ENCODE measurements at regions not wholly inside any gene's neighbourhood (a gene's known extent, or its start where the extent isn't known, plus 50 kb on each side); places are given as distances from the start of the nearest gene placed in this dataset.

- no peaks in the 10 kb centered on the region for H3K27me3 ChIP-seq (ENCODE audit: insufficient read depth, low read length)
- no peaks in the 10 kb centered on the region for H3K4me1 ChIP-seq (ENCODE audit: control insufficient read depth, insufficient read depth, low read length, unreplicated experiment)
- H2AFZ ChIP-seq (ENCODE audit: low read length, unreplicated experiment), result no peak overlapping the region
- no peaks in the 10 kb centered on the region for H3K79me2 ChIP-seq (ENCODE audit: control insufficient read depth, insufficient read depth, low read length, unreplicated experiment)
- no peak overlapping the region for H3K4me3 ChIP-seq (ENCODE audit: low read depth, low read length)
- H3K27ac ChIP-seq (ENCODE audit: low read depth, low read length), result no peak overlapping the region
- no peaks in the 10 kb centered on the region for H3K36me3 ChIP-seq (ENCODE audit: insufficient read depth, low read length)
Measured at GRCh38 chr12:130258863-130259262, 78.8 kb upstream of the PIWIL1 start.

- Histone ChIP-seq H3K79me2 (ENCODE audit: control insufficient read depth, insufficient read depth, low read length, unreplicated experiment) (no peaks in the 10 kb centered on the region), H3K4me1 (ENCODE audit: control insufficient read depth, insufficient read depth, low read length, unreplicated experiment) (no peaks in the 10 kb centered on the region), H2AFZ (ENCODE audit: low read length, unreplicated experiment) (no peak overlapping the region), H3K27me3 (ENCODE audit: insufficient read depth, low read length) (no peaks in the 10 kb centered on the region), H3K36me3 (ENCODE audit: insufficient read depth, low read length) (no peaks in the 10 kb centered on the region), H3K4me3 (ENCODE audit: low read depth, low read length) (no peak overlapping the region), H3K27ac (ENCODE audit: low read depth, low read length) (no peak overlapping the region)
Measured at GRCh38 chr12:130263025-130263424, 74.7 kb upstream of the PIWIL1 start.

- no peaks in the 10 kb centered on the region for H3K4me1 ChIP-seq (ENCODE audit: control insufficient read depth, insufficient read depth, low read length, unreplicated experiment)
- H2AFZ ChIP-seq (ENCODE audit: low read length, unreplicated experiment), result no peak overlapping the region
- H3K36me3 ChIP-seq (ENCODE audit: insufficient read depth, low read length), result no peaks in the 10 kb centered on the region
- no peaks in the 10 kb centered on the region for H3K27me3 ChIP-seq (ENCODE audit: insufficient read depth, low read length)
- no peaks in the 10 kb centered on the region for H3K79me2 ChIP-seq (ENCODE audit: control insufficient read depth, insufficient read depth, low read length, unreplicated experiment)
- H3K27ac ChIP-seq (ENCODE audit: low read depth, low read length), result no peak overlapping the region
- no peak overlapping the region for H3K4me3 ChIP-seq (ENCODE audit: low read depth, low read length)
Measured at GRCh38 chr12:130263996-130264395, 73.7 kb upstream of the PIWIL1 start.

- no peaks in the 10 kb centered on the region for H3K4me1 ChIP-seq (ENCODE audit: control insufficient read depth, insufficient read depth, low read length, unreplicated experiment)
- H3K27me3 ChIP-seq (ENCODE audit: insufficient read depth, low read length), result no peaks in the 10 kb centered on the region
- no peak overlapping the region for H3K27ac ChIP-seq (ENCODE audit: low read depth, low read length)
- H3K79me2 ChIP-seq (ENCODE audit: control insufficient read depth, insufficient read depth, low read length, unreplicated experiment), result no peaks in the 10 kb centered on the region
- no peak overlapping the region for H3K4me3 ChIP-seq (ENCODE audit: low read depth, low read length)
- H2AFZ ChIP-seq (ENCODE audit: low read length, unreplicated experiment), result no peak overlapping the region
- no peaks in the 10 kb centered on the region for H3K36me3 ChIP-seq (ENCODE audit: insufficient read depth, low read length)
Measured at GRCh38 chr12:130266751-130267150, 70.9 kb upstream of the PIWIL1 start.

GRCh38 chr12:130280231-130280630 is 57.5 kb upstream of the PIWIL1 start:
- no peaks in the 10 kb centered on the region for H3K36me3 ChIP-seq (ENCODE audit: insufficient read depth, low read length)
- H2AFZ ChIP-seq (ENCODE audit: low read length, unreplicated experiment), result no peak overlapping the region
- no peaks in the 10 kb centered on the region for H3K79me2 ChIP-seq (ENCODE audit: control insufficient read depth, insufficient read depth, low read length, unreplicated experiment)
- no peaks in the 10 kb centered on the region for H3K4me1 ChIP-seq (ENCODE audit: control insufficient read depth, insufficient read depth, low read length, unreplicated experiment)
- H3K27ac ChIP-seq (ENCODE audit: low read depth, low read length), result no peak overlapping the region
- H3K27me3 ChIP-seq (ENCODE audit: insufficient read depth, low read length), result no peaks in the 10 kb centered on the region
- peak overlapping the region; percentile 33; the same call in 1 of the 2 replicates for H3K4me3 ChIP-seq (ENCODE audit: low read depth, low read length)

GRCh38 chr12:130280742-130281141 is 56.9 kb upstream of the PIWIL1 start:
- Histone ChIP-seq H3K27me3 (ENCODE audit: insufficient read depth, low read length) (no peaks in the 10 kb centered on the region), H3K36me3 (ENCODE audit: insufficient read depth, low read length) (no peaks in the 10 kb centered on the region), H3K27ac (ENCODE audit: low read depth, low read length) (no peak overlapping the region), H3K79me2 (ENCODE audit: control insufficient read depth, insufficient read depth, low read length, unreplicated experiment) (no peaks in the 10 kb centered on the region), H3K4me1 (ENCODE audit: control insufficient read depth, insufficient read depth, low read length, unreplicated experiment) (no peaks in the 10 kb centered on the region), H3K4me3 (ENCODE audit: low read depth, low read length) (no peak overlapping the region), H2AFZ (ENCODE audit: low read length, unreplicated experiment) (no peak overlapping the region)

- Histone ChIP-seq H3K79me2 (ENCODE audit: control insufficient read depth, insufficient read depth, low read length, unreplicated experiment) (no peaks in the 10 kb centered on the region), H3K27me3 (ENCODE audit: insufficient read depth, low read length) (no peaks in the 10 kb centered on the region), H3K4me1 (ENCODE audit: control insufficient read depth, insufficient read depth, low read length, unreplicated experiment) (no peaks in the 10 kb centered on the region), H3K27ac (ENCODE audit: low read depth, low read length) (no peak overlapping the region), H3K36me3 (ENCODE audit: insufficient read depth, low read length) (no peaks in the 10 kb centered on the region), H2AFZ (ENCODE audit: low read length, unreplicated experiment) (no peak overlapping the region), H3K4me3 (ENCODE audit: low read depth, low read length) (no peak overlapping the region)
Measured at GRCh38 chr12:130281153-130281799, 56.4 kb upstream of the PIWIL1 start.

GRCh38 chr12:130286041-130286440 is 51.6 kb upstream of the PIWIL1 start:
- no peak overlapping the region for H3K4me3 ChIP-seq (ENCODE audit: low read depth, low read length)

GRCh38 chr12:130286741-130287440 is 50.8 kb upstream of the PIWIL1 start:
- H3K4me1 ChIP-seq (ENCODE audit: control insufficient read depth, insufficient read depth, low read length, unreplicated experiment), result no peaks in the 10 kb centered on the region
- no peak overlapping the region for H3K27ac ChIP-seq (ENCODE audit: low read depth, low read length)
- no peaks in the 10 kb centered on the region for H3K27me3 ChIP-seq (ENCODE audit: insufficient read depth, low read length)
- no peaks in the 10 kb centered on the region for H3K79me2 ChIP-seq (ENCODE audit: control insufficient read depth, insufficient read depth, low read length, unreplicated experiment)
- no peak overlapping the region for H3K4me3 ChIP-seq (ENCODE audit: low read depth, low read length)
- no peak overlapping the region for H2AFZ ChIP-seq (ENCODE audit: low read length, unreplicated experiment)
- H3K36me3 ChIP-seq (ENCODE audit: insufficient read depth, low read length), result no peaks in the 10 kb centered on the region

More at GRCh38 chr12:130286041-130286440, 51.6 kb upstream of the PIWIL1 start:
- no peaks in the 10 kb centered on the region for H3K36me3 ChIP-seq (ENCODE audit: insufficient read depth, low read length)
- no peaks in the 10 kb centered on the region for H3K27me3 ChIP-seq (ENCODE audit: insufficient read depth, low read length)
- no peak overlapping the region for H2AFZ ChIP-seq (ENCODE audit: low read length, unreplicated experiment)
- H3K79me2 ChIP-seq (ENCODE audit: control insufficient read depth, insufficient read depth, low read length, unreplicated experiment), result no peaks in the 10 kb centered on the region
- no peaks in the 10 kb centered on the region for H3K4me1 ChIP-seq (ENCODE audit: control insufficient read depth, insufficient read depth, low read length, unreplicated experiment)
- H3K27ac ChIP-seq (ENCODE audit: low read depth, low read length), result no peak overlapping the region
